ENCODE measurements at regions not wholly inside any gene's neighbourhood (a gene's known extent, or its start where the extent isn't known, plus 50 kb on each side); places are given as distances from the start of the nearest gene placed in this dataset.

DNA sequence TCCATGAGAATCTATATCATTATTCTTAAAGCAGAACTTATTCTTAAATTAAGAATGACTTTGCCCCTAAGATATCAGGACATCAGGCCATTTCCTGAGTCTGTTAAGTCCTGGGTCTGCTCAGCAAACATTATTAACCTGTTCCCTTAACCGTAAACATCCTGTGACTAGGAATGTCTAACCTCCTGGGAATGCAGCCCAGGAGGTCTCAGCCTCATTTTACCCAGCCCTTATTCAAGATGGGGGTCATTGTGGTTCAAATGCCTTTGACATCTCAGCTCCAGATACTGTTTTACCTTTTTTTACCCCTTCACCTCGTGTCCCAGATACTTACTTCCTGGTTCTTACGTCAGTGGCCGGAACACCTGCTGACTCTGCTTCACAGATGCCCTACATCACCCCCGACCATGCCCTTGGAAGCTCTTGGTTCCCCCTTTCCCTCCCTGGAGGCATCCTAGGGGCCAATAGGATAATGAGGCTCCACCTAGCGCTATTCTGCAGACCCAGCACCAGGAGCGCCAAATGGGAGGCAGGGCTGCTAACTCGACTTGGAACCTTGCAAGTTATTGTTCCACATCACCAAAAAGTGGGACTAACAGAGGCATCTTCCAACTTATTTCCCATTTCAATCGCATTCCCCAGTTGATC is 182.5 kb downstream of the MED10 start:
- no peak for DNase-seq (ENCODE audit: low read depth)

DNA sequence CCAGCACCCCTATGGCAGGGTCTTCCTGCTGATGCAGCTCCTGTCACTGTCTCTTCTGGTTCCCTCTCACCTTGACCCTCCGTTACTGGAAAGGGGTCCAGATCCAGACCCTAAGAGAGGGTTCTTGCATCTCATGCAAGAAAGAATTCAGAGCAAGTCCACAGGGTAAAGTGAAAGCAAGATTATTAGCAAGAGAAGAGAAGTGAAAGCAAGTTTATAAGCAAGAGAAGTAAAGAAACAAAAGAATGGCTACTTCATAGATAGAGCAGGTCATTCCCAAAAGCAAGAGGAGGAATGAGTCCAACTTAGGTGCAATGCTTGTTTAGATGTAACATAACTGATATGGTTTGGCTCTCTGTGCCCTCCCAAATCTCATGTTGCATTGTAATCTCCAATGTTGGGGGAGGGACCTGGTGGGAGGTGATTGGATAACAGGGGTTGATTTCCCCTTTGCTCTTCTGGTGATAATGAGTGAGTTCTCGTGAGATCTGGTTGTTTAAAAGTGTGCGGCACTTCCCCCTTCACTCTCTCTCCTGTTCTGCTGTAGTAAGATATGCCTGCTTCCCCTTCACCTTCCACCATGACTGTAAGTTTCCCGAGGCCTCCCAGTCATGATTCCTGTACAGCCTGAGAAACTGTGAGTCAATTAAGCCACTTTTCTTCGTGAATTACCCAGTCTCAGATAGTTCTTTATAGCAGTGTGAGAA is 183.3 kb downstream of the MED10 start:
- no peak for DNase-seq (ENCODE audit: low read depth)

DNA sequence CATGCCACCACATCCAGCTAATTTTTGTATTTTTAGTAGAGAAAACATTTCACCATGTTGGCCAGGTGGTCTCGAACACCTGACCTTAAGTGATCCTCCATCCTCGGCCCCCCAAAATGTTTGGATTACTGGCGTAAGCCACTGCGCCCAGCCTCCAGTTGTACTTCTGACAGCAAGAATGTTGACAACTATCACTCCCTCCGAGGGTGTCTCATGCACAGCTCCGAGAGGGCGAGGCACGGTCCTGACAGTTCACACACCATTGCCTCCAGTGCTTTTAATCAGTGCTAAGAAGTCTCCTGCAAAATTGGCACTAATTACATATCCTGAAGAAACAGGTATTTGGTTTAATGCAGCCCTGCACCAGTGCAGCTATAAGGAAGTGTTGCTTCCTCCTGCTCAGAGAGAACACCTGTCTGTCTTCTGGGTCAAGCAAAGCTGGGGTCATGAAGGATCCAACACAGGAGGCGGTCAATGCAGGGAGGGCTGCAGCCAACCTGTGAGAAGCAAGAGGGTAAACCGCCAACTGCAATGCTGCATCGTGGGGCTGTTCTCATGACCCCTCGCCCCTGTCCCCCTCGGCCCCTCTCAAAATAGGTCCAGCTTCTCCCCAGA is 184.0 kb downstream of the MED10 start:
- no peak for DNase-seq (ENCODE audit: low read depth)

DNA sequence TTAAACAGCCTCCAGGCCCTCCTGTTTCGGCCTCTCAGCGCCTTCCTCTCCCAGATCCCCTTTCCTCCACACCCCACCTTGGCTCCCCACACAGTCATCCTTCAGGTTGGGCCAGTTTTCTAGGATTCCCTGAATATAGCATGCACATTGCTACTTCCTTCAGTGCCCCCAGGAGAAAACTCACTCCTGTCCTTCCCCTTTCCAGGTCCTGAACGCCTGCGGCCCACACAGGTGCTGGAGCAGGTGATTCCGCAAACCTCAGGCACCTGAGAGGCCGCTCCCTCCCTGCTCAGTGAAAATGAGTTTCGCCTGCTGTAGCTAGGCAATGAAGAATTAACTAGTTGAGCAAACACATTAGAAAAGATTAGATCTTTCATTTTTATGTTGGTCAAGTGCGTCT is 185.0 kb downstream of the MED10 start:
- DNase-seq (ENCODE audit: low read depth): no peak

DNA sequence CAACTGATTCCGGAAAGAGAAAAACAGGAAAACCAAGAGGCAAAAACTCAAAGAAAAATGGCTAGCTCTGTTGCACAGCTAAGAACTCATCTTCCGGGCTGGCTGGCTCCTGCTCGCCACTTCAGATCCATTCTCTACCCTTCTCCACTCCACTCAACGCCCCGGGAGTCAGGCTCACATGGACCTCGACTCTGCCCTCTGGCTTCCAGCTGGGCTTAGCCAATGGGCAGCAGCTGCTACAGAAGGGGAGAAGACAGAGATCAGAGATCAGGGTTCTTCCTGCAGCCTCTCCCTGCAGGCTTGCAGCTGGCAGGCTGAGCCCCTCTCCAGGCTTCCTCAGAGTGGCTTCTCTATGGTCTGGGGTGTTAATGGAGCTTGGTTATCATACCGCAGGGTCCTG is 187.5 kb downstream of the MED10 start:
- DNase-seq (ENCODE audit: low read depth): no peak

DNA sequence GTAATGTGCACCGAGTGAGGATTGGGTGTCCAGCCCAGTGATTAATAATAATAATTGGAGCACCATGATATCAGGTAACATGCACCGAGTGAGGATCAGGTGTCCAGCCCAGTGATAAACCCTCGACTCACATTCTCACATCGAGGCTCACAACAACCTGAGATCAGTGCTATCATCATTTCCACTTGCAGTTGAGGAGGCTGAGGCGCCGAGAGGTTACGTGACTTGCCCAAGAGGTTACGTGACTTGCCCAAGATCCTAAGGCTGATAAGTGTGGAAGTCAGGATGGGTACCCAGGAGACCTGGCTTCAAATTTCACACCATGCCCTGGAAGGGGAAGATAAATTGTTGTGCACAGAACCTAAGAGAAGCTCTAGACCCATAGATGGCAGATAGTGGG is 189.4 kb downstream of the MED10 start:
- DNase-seq (ENCODE audit: low read depth): no peak

DNA sequence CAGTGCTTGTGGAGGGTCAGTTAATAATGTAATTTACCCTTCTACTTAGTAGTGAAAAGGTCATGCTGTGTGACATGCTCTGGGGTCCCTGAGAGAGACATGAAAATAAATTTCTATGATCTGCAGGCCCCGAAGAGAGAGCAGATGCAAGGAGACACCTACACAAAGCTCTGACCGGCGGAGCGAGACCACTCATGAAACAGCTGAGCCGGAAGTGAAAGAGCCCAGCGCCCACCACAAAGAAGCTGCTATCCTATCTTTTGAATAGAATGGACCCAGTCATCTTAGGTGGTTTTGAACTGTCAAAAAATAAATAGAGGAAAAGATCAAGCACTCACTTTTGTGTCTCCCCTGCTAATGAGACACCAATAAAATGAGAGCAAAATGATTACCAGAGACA is 190.0 kb downstream of the MED10 start:
- no peak for DNase-seq (ENCODE audit: low read depth)

DNA sequence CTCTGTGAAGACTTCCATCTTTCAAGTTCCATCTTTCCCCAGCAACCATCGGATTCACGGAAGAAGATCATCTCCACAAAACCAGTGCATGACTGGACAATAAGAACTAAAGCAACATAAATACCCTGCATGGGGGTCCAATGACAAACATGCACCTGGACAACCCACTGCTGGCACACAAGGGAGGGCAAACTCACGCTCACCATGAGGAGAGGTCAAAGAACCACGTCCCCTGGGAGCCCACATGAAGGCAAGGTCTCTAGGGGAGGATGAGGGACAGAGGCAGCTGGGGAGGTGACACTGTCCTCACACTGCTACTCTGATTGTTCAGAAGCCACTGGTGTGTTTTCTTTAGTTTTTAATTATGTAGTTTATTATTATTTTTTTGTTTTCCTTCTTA is 190.8 kb downstream of the MED10 start:
- DNase-seq (ENCODE audit: low read depth): no peak

DNA sequence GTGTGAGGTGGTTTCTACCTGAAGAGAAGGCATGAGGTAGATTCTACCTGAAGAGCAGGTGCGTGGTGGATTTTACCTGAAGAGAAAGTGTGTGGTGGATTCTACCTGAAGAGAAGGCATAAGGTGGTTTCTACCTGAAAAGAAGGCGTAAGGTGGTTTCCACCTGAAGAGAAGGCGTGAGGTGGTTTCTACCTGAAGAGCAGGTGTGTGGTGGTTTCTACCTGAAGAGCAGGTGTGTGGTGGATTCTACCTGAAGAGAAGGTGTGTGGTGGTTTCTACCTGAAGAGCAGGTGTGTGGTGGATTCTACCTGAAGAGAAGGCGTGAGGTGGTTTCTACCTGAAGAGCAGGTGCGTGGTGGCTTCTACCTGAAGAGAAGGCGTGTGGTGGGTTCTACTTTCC is 192.8 kb downstream of the MED10 start:
- no peak for DNase-seq (ENCODE audit: low read depth)

DNA sequence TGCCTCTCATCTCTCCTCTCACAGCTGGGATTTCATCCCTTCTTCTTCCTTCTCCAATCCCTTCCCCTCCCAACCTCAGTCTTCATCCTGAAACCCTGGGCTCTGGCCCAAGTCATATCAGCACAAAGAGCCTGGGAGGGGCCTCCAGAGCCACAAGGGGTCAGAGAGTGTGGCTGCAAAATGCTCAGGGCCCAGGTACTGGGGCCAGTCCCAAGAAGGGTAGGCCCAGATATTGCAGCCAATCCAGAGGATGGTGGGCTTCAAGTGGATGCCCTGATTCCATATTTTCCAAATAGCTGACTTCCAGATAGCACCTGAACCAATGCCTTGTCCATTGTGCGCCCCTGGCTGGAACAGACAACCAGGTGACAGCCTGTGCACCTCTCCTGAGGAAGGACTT is 193.9 kb downstream of the MED10 start:
- no peak for DNase-seq (ENCODE audit: low read depth)

DNA sequence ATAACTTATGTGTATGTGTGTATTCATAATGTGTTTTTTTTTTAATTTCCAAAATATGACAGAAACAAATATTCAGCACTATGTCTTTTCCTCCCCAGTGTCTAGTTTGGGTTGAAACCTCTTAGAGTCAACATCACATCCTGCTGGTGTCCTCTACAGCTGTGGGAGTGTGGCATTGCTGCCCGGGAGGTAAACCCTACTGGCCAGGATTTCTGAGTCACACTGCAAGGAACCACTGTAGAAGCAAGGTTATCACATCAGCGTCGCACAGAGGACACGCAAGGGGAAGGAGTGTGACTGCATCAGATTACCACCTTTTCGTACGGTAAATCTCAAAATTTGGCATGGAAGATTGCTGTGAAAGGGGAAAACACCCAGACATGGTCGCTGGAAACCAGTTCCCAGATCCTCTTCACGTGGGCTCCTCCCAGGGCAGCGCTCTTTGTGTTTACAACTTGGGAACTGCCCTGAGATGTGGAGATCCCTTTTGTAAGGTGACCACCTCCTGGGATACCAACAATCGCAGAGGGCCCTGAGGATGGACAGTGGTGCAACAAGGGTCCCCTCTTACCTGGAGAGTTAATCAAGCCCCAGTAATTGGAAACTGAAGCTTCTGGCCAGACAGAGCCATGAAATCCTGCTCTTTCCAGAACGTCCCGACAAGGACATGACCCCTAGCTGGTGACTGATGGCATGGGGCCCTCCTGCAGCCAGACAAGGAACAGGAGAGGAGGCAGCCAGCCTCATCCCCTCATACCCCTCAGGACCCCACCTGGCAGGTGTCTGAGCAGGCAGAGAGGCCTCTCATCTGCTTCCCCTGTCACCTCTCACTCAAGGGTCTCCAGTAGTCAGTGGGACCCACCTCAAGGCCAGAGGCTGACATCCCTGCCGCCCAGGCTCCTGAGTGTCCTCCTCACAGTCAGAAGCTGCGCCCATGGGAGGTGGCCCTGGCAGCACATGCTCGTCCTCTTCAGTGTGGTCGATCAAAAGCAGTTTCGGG is 194.7 kb downstream of the MED10 start:
- no peak for DNase-seq (ENCODE audit: low read depth)

DNA sequence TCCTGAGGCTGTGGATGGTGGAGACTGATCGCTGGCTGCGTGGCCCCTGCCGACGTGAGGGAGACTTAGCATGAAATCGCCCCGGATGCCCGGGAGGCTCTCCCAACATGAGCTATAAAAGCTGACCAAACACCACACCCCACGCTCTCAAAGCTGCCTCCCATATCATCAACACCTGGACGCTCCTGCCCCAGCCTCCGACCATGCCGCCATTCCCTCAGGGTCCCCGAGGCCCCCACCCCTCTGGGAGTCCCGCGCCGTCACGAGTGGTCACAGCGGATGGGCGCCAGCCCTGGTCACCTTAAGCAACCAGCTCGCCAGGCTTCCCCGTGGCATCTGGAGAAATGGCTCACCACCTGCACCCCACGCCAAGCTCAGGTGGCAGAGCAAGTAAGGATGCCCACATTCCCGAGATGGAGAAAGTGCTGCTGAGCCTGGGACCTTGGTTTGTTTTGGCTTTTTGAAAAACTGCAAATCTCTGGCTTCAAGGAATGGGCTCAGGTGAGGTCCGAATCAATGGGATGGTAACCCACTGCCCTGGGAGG is 196.0 kb downstream of the MED10 start:
- no peak for DNase-seq (ENCODE audit: low read depth)

DNA sequence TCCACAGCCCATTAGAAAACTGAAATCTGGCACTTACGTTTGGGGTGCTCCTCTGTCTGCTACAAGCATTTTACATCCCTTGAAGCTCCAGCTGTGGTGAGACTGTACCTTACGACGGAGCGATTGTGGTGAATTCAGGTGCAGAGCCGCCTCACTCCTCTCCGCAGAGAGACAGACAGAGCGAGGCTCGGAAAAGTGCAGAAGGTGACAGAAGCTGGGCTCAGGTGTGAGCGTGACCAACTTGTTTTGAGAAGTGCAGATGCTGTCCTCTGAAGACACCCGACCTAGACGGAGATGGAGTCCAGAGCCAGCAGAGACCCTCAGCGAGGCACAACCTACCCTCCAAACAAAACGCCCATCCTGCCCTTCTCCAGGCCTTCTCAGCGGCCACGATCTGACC is 196.5 kb downstream of the MED10 start:
- no peak for DNase-seq (ENCODE audit: low read depth)

DNA sequence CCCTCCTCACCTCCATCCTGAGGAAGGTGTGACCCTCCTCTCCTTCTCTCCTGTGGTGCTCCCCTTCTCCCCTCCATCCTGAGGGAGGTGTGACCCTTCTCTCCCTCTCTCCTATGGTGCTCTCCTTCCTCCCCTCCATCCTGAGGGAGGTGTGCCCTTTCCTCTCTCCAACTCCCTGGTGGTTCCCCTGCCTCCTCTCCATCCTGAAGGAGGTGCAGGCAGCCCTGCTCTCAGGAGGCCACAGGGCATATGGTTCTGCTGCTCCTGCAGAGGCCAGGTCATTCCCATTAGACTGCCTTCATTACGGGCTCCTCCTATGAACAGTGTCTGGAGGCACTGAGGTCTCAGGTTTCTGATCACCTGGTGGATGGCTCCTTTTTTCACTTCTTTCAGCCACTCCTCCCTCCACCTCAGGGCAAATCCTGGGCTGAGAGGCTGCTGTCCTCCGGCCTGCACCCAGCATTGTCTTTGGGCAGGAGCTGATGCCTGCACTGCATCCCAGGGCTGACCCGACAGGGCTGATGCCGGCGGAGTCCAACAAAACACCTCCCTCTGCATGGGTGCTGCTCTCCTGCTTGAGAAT is 197.1 kb downstream of the MED10 start:
- DNase-seq (ENCODE audit: low read depth): no peak

DNA sequence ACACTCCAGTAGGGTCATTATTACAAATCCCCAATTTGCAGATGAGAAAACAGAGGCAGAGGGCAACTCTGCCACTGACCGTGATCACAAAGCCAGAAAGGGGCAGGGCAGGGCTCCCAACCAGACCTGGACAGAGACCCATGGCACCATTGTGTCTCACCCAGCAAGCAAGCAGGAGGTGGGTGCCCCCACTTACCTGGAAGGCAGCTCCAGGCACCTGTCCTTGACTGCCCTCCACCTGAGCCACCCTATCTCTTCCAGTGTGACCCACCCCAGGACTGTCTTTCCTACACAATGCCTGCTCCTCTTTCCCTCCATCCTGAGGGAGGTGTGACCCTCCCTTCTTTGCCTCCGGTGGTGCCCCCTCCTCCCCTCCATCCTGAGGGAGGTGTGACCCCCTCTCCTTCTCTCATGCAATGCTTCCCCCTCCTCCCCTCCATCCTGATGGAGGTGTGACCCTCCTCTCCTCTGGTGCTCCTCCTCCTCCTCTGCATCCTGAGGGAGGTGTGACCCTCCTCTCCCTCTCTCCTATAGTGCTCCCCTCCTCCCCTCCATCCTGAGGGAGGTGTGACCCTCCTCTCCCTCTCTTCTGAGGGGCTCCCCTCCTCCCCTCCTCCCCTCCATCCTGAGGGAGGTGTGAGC is 198.0 kb downstream of the MED10 start:
- DNase-seq (ENCODE audit: low read depth): no peak

DNA sequence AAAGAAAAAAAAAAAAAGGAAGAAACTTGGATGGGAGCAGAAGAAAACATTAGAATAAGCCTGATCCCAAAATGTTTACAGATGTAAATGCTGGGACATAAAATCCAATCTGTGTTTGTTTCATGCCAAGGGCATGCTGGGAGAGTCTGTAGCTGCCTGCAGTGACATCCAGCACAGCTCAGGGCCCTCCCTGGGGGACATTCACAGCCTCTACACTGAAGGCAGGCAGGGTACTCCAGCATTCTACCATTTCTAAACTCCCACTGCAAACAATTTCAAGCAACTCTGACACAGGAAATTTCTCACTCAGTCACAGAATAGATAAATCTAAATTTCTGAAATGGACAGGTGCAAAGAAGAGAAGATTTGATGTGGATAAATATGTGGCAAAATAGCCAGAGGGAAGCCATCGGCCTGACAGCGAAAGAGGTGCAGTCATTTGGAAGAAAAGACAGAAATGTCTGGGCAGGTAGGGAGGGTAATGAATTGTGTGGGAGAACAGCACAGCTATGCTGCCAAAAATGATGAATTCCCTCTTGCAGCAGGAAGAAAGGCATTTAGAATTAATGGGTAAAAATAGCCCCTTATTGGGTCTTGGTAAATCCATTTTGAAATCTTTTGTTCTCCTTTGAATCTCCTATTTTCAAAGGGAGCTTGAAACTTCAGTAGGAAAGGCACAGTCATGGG is 199.4 kb downstream of the MED10 start:
- no peak for DNase-seq (ENCODE audit: low read depth)

DNA sequence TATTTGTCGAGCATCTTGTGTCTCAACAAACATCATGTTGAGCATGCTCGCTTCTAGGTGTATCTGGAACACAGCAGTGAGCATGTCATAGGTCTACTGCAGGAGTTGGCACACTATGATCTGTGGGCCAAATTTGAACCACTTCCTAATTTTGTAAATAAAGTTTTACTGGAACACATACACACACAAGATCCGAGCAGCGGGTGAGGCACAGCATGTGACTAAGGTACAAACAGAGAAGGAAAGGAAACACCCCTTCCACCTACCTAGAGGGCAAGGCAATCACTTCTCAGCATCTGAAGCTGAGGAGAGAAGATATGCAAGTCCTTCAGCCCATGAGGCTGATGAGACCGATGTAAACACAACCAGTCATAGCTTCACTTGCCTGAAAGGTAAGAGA is 200.4 kb downstream of the MED10 start:
- no peak for DNase-seq (ENCODE audit: low read depth)

DNA sequence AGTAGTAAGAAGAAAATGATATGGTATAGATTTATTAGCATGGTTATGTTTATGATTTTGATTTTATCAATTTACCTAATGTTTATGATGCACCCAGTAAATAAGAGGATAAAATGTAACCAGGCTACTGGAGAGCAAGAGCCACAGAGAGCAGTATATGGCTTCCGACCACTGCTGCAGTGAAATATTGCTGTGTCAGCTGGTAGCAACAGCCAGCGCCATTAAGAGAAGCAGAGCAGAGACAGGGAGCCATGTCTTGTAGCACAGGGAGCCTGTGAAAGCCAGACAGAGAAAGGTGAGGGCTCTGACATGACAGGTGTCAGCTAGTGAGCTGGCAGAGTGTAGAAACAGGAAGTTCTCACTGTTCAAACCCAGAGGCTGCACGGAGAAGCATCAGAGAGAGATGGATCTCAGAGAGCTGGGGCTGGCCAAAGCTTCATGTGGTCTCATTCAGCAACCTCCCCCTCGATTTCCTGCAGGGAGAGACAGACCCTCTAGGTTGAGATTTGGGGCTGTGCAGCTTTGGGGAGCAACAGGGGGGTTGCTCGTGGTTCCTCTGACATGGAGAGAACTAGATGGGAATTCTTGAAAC is 202.1 kb downstream of the MED10 start:
- DNase-seq (ENCODE audit: low read depth): no peak

DNA sequence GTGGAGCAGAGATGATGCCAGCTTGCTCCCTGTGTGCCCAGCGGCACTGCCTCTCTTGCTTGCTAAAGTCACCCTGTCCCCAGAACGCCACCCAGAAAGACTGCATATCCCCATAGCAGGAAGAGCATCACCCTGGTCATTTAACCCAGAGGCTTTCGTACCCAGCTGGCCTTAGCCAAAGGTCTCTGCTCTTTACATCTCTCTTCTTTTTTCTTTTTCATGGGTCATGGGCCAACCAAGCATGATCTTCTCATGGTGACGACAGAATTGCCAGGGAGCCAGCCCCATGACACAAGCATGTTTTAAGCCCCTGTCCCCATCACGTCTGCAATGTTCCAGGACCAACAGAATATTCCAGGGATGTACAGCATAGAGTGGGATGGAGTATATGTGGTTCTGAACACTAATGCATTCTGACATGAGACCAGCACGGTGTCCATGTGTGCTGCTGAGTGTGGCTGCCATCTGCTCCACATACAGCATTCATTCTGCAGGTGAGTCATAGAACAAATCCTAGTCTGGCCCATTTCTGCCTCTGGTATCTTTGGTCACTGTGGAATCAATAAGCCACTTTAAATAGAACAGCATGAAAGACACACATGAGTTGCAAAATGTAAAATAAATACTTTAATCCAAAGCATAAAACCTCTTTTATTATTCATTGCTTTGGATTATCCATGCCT is 203.0 kb downstream of the MED10 start:
- no peak for DNase-seq (ENCODE audit: low read depth)

DNA sequence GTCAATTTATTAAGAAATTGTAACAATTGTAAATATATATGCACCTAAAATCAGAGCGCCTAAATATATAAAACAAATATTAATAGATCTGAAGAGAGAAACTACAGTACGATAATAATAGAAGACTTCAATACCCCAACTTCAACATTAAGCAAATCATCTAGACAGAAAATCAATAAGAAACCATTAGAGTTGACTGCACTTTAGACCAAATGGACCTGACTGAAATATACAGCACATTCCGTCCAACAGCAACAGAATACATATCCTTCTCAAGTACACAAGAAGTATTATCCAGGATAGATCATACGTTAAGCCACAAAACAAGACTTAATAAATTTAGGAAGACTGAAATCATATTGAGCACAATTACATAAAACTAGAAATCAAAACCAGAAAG is 208.7 kb downstream of the MED10 start:
- no peak for DNase-seq (ENCODE audit: low read depth)

Measured in fibroblast of gingiva (primary cell).